ENCODE measurements at regions not wholly inside any gene's neighbourhood (a gene's known extent, or its start where the extent isn't known, plus 50 kb on each side); places are given as distances from the start of the nearest gene placed in this dataset.

- H2AFZ ChIP-seq (ENCODE audit: control insufficient read depth, low read length): no peak overlapping the region
- no peaks in the 10 kb centered on the region for H3K9me3 ChIP-seq (ENCODE audit: control insufficient read depth, low read depth, low read length)
- DNase-seq (ENCODE audit: low read depth, low spot score) (no peak), FAIRE-seq (no peak)
- no peak overlapping the region for H3K4me2 ChIP-seq (ENCODE audit: control insufficient read depth, extremely low read depth, insufficient read depth, low read depth, low read length)
- no peaks in the 10 kb centered on the region for H3K4me1 ChIP-seq (ENCODE audit: control insufficient read depth, extremely low read depth, insufficient read depth, low read length)
- no peak overlapping the region for H3K4me3 ChIP-seq (ENCODE audit: control insufficient read depth in 2 of 3, extremely low read depth in 1 of 3, insufficient read depth in 2 of 3, low read depth in 1 of 3, low read length in 3 of 3)
- dilution Hi-C loops (cut with MboI; ENCODE audit: extremely low pct_ligation_motif_present, low sequenced_read_pairs): no loop called here
- no peak overlapping the region for H3K9ac ChIP-seq (ENCODE audit: control insufficient read depth, extremely low read depth, insufficient read depth, low read length)
- no peaks in the 10 kb centered on the region for H3K27me3 ChIP-seq (ENCODE audit: control insufficient read depth, extremely low read depth, insufficient read depth, low read length)
- no peak for TF ChIP-seq EZH2 (IDR thresholded peaks at IDR 0.05; ENCODE audit: low read length)
- no peak for TF ChIP-seq CTCF (optimal IDR thresholded peaks at IDR 0.05 in 1 of 3, IDR thresholded peaks at IDR 0.05 in 1 of 3, conservative IDR thresholded peaks at IDR 0.05 in 1 of 3; ENCODE audit: extremely low read depth in 1 of 3, insufficient read depth in 2 of 3, low read length in 3 of 3)
- no peaks in the 10 kb centered on the region for H3K9me1 ChIP-seq (ENCODE audit: control insufficient read depth, extremely low read depth, insufficient read depth, low read length)
- no peak overlapping the region for H3K27ac ChIP-seq (ENCODE audit: control insufficient read depth, insufficient read depth, low read length)
- H3K79me2 ChIP-seq (ENCODE audit: control insufficient read depth, insufficient read depth, low read length): no peaks in the 10 kb centered on the region
- H3K36me3 ChIP-seq (ENCODE audit: control insufficient read depth in 2 of 2, extremely low read depth in 1 of 2, insufficient read depth in 2 of 2, low read length in 2 of 2): no peaks in the 10 kb centered on the region
- no peaks in the 10 kb centered on the region for H4K20me1 ChIP-seq (ENCODE audit: control insufficient read depth, extremely low read depth, insufficient read depth, low read length)
These were observed 79.1 kb upstream of the GALNT2 start for GRCh38 chr1:229987953-229988352.

- no peaks in the 10 kb centered on the region for H3K9me1 ChIP-seq (ENCODE audit: control insufficient read depth, extremely low read depth, insufficient read depth, low read length)
- H3K79me2 ChIP-seq (ENCODE audit: control insufficient read depth, insufficient read depth, low read length): no peaks in the 10 kb centered on the region
- no peak overlapping the region for H3K4me3 ChIP-seq (ENCODE audit: control insufficient read depth in 2 of 3, extremely low read depth in 1 of 3, insufficient read depth in 2 of 3, low read depth in 1 of 3, low read length in 3 of 3)
- no peak for FAIRE-seq
- no peak overlapping the region for H3K27ac ChIP-seq (ENCODE audit: control insufficient read depth, insufficient read depth, low read length)
- DNase-seq (ENCODE audit: low read depth, low spot score): no peak
- TF ChIP-seq EZH2 (IDR thresholded peaks at IDR 0.05; ENCODE audit: low read length): no peak
- no peak for TF ChIP-seq CTCF (optimal IDR thresholded peaks at IDR 0.05 in 1 of 3, IDR thresholded peaks at IDR 0.05 in 1 of 3, conservative IDR thresholded peaks at IDR 0.05 in 1 of 3; ENCODE audit: extremely low read depth in 1 of 3, insufficient read depth in 2 of 3, low read length in 3 of 3)
- H3K9ac ChIP-seq (ENCODE audit: control insufficient read depth, extremely low read depth, insufficient read depth, low read length): no peak overlapping the region
- no peaks in the 10 kb centered on the region for H3K9me3 ChIP-seq (ENCODE audit: control insufficient read depth, low read depth, low read length)
- H3K4me1 ChIP-seq (ENCODE audit: control insufficient read depth, extremely low read depth, insufficient read depth, low read length): no peaks in the 10 kb centered on the region
- no peak overlapping the region for H2AFZ ChIP-seq (ENCODE audit: control insufficient read depth, low read length)
- dilution Hi-C loops (cut with MboI; ENCODE audit: extremely low pct_ligation_motif_present, low sequenced_read_pairs): no loop called here
- no peaks in the 10 kb centered on the region for H4K20me1 ChIP-seq (ENCODE audit: control insufficient read depth, extremely low read depth, insufficient read depth, low read length)
- H3K27me3 ChIP-seq (ENCODE audit: control insufficient read depth, extremely low read depth, insufficient read depth, low read length): no peaks in the 10 kb centered on the region
- no peak overlapping the region for H3K4me2 ChIP-seq (ENCODE audit: control insufficient read depth, extremely low read depth, insufficient read depth, low read depth, low read length)
- no peaks in the 10 kb centered on the region for H3K36me3 ChIP-seq (ENCODE audit: control insufficient read depth in 2 of 2, extremely low read depth in 1 of 2, insufficient read depth in 2 of 2, low read length in 2 of 2)
These were observed 78.5 kb upstream of the GALNT2 start for GRCh38 chr1:229988534-229988933.

Measured in keratinocyte (primary cell).